ENCODE measurements at regions not wholly inside any gene's neighbourhood (a gene's known extent, or its start where the extent isn't known, plus 50 kb on each side); places are given as distances from the start of the nearest gene placed in this dataset.

DNA sequence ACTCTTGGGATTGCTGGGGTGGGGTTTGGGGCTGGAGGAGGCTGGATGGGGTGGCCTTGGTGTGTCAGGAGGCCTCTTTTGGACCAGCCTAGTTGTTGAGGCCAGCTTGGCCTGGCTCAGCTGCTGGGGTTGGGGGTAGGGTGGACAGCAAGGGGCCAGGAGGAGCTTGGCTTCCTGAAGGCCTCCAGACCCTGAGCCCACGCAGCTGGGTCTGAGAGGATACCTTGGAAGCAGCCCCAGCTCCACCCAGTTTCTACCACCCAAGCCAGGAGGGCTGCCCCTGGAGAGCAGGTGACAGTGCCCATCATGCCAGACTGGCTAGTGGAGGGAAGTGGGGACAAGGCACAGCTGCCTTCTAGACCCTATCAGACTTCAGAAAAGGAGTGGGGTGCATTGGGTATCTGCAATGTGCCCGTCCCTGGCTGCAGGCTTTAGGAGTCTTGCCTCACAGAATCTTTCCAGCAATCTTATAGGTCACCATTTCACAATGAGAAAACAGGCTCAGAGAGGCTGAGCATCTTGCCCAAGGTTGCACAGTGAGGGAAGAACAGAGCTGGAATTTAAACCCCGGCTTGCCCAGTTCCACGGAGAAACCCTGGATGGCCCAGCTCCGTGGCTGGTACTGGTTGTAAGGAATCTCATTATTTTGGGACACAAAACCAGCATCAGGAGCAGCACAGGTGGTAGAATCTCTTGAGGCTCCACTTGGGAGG is 83.0 kb downstream of the LINGO1 start:
- ChIA-PET POLR2A (no interaction called here), CTCF (ENCODE audit: low intra/inter-chr PET ratio, low total read pairs) (no interaction called here)
- Histone ChIP-seq H3K27me3 (ENCODE audit: control insufficient read depth in 1 of 2, insufficient read depth in 2 of 2, low read length in 2 of 2) (peaks cover 0 to 39% of the 10 kb centered on the region in 2 experiments; a peak in 3 of 5 replicates), H3K9me3 (ENCODE audit: low read length) (no peaks in the 10 kb centered on the region), H3K36me3 (replicated peaks in 1 of 2; ENCODE audit: control insufficient read depth in 1 of 2, insufficient read depth in 2 of 2, low read length in 2 of 2) (no peaks in the 10 kb centered on the region), H3K4me1 (ENCODE audit: insufficient read depth, low read length) (peaks cover 35% of the 10 kb centered on the region), H3K4me2 (ENCODE audit: low read depth, low read length) (no peak overlapping the region), H4K20me1 (ENCODE audit: insufficient read depth, low read length) (no peaks in the 10 kb centered on the region), H3K4me3 (replicated peaks in 1 of 3; ENCODE audit: insufficient read depth in 1 of 3, low read depth in 2 of 3, low read length in 3 of 3) (no peak overlapping the region), H3K27ac (ENCODE audit: extremely low read length, insufficient read depth, low read length) (no peak overlapping the region), H3K9ac (ENCODE audit: insufficient read depth, low read depth, low read length) (no peak overlapping the region), H3K79me2 (ENCODE audit: insufficient read depth, low read length) (no peaks in the 10 kb centered on the region), H2AFZ (ENCODE audit: low read length) (no peak overlapping the region)
- FAIRE-seq (no peak), ATAC-seq (no peak), DNase-seq (ENCODE audit: low spot score) (no peak)
- BruUV-seq (replicated peaks) = no TSS peak
- TF ChIP-seq THAP8 (CRISPR knock-in tag; IDR thresholded peaks at IDR 0.05; ENCODE audit: borderline replicate concordance) (no peak), RAD21 (CRISPR knock-in tag; IDR thresholded peaks at IDR 0.05) (no peak), ZKSCAN1 (IDR thresholded peaks at IDR 0.05; ENCODE audit: low read length) (no peak), ZNF136 (CRISPR knock-in tag; IDR thresholded peaks at IDR 0.05; ENCODE audit: low read depth) (no peak), KAT8 (CRISPR knock-in tag; IDR thresholded peaks at IDR 0.05) (no peak), NR2C2 (CRISPR knock-in tag; IDR thresholded peaks at IDR 0.05; ENCODE audit: borderline replicate concordance) (no peak), ZNF570 (CRISPR knock-in tag; IDR thresholded peaks at IDR 0.05; ENCODE audit: borderline replicate concordance) (no peak), ZNF768 (CRISPR knock-in tag; IDR thresholded peaks at IDR 0.05) (peak; percentile 73; the same call in 1 of the 2 replicates)
- intact Hi-C loops (cut with micrococcal nuclease; ENCODE audit: unreplicated experiment) = no loop called here
- in situ Hi-C loops (cut with HindIII; ENCODE audit: extremely low pct_ligation_motif_present, low pct_unique_long_range_greater_than_20kb) = no loop called here
- 0% methylated on average over 2 of the region's 5 CpGs for WGBS (ENCODE audit: low lambda C conversion rate)

Measured in HepG2 (cell line).